K562 (cell line): ENCODE measurements at regions not wholly inside any gene's neighbourhood (a gene's known extent, or its start where the extent isn't known, plus 50 kb on each side); places are given as distances from the start of the nearest gene placed in this dataset.
A peak's percentile ranks its signal among the peaks of the same experiment; 100 is the strongest.

Experiments
- ARID3A ChIP-seq: IDR thresholded peaks from 2 replicates; pipeline ENCODE4 v1.6.1; 2012; ENCODE audit warnings: low read depth, low read length, improper control_type of control experiment, borderline replicate concordance
- ATF1 ChIP-seq, 2 experiments: fragments of 450-650 bp in 1 of 2; IDR thresholded peaks; 2 replicates each; pipeline ENCODE4 v1.6.1; 2016; ENCODE audit warnings: missing compliant biosample characterization in 1 of 2, missing genetic modification characterization in 1 of 2
- CBX3 ChIP-seq, 2 experiments: IDR thresholded peaks; 1 replicate in 1 of 2; 2 replicates in 1 of 2; pipeline ENCODE4 v1.6.1; 2012; ENCODE audit warnings: inconsistent platforms in 2 of 2, low read length in 2 of 2, borderline replicate concordance in 1 of 2, control low read depth in 1 of 2
- CTBP1 ChIP-seq: fragments of 450-650 bp; IDR thresholded peaks from 2 replicates; pipeline ENCODE4 v1.6.1; 2016; ENCODE audit warnings: borderline replicate concordance
- DEAF1 ChIP-seq: fragments of 450-650 bp; formaldehyde crosslinking; IDR thresholded peaks from 2 replicates; pipeline ENCODE4 v1.4.0; 2020; ENCODE audit warnings: mild to moderate bottlenecking, moderate library complexity
- FOXJ3 ChIP-seq: sonication (generic); formaldehyde crosslinking; IDR thresholded peaks from 2 replicates; pipeline ENCODE4 v1.4.0; 2020; ENCODE audit warnings: mild to moderate bottlenecking, missing genetic modification reagents
- FOXK2 ChIP-seq, 2 experiments: fragments of 450-650 bp; IDR thresholded peaks in 1 of 2; conservative IDR thresholded peaks in 1 of 2; 2 replicates each; pipeline ENCODE4 v1.6.1; 2016; ENCODE audit warnings: low read depth in 2 of 2, mild to moderate bottlenecking in 1 of 2
- GTF2A2 ChIP-seq: IDR thresholded peaks from 2 replicates; pipeline ENCODE4 v1.6.1; 2016; ENCODE audit warnings: mild to moderate bottlenecking, missing genetic modification characterization, missing compliant biosample characterization
- ILF3 ChIP-seq: fragments of 450-650 bp; IDR thresholded peaks from 2 replicates; pipeline ENCODE4 v1.6.1; 2018; ENCODE audit warnings: antibody characterized with exemption, mild to moderate bottlenecking, moderate library complexity, borderline replicate concordance
- MYBL2 ChIP-seq, 2 experiments: fragments of 450-650 bp in 1 of 2; sonication (generic) in 1 of 2; formaldehyde crosslinking in 1 of 2; IDR thresholded peaks; 2 replicates each; pipeline versions ENCODE4 v1.6.1 to v1.8.1; 2017 to 2022; ENCODE audit warnings: borderline replicate concordance in 1 of 2, inconsistent platforms in 1 of 2, low read depth in 1 of 2, mild to moderate bottlenecking in 1 of 2, missing genetic modification reagents in 1 of 2, moderate library complexity in 1 of 2
- PHB ChIP-seq: fragments of 250-450 bp; sonication (Bioruptor Pico); IDR thresholded peaks from 2 replicates; pipeline ENCODE4 v1.5.0; 2021
- RBM39 ChIP-seq: fragments of 200-400 bp; formaldehyde crosslinking; optimal IDR thresholded peaks from 2 replicates; pipeline ENCODE3; 2018; ENCODE audit warnings: low read depth, low read length
- RFX5 ChIP-seq: IDR thresholded peaks from 2 replicates; pipeline ENCODE4 v1.6.1; 2011; ENCODE audit warnings: low read depth, mild to moderate bottlenecking, improper control_type of control experiment, low read length
- SMAD4 ChIP-seq: fragments of 250-450 bp; sonication (Bioruptor Pico); conservative IDR thresholded peaks from 2 replicates; pipeline ENCODE4 v1.8.0; 2021; ENCODE audit warnings: inconsistent platforms, mild to moderate bottlenecking, moderate library complexity
- TAF15 ChIP-seq: fragments of 200-400 bp; formaldehyde crosslinking; IDR thresholded peaks from 2 replicates; pipeline ENCODE4 v1.6.1; 2017; ENCODE audit warnings: mild to moderate bottlenecking, low read depth, low read length, moderate library complexity
- TCF7 ChIP-seq: sonication (generic); IDR thresholded peaks from 2 replicates; pipeline ENCODE4 v1.6.1; 2016; ENCODE audit warnings: antibody characterized with exemption, borderline replicate concordance
- ZNF445 ChIP-seq: fragments of 250-450 bp; sonication (Bioruptor Pico); IDR thresholded peaks from 2 replicates; pipeline ENCODE4 v1.4.0; 2020; ENCODE audit warnings: low read depth, mild to moderate bottlenecking, moderate library complexity
- ZNF699 ChIP-seq: fragments of 250-450 bp; sonication (Bioruptor Pico); IDR thresholded peaks from 2 replicates; pipeline ENCODE4 v1.8.0; 2021; ENCODE audit warnings: mild to moderate bottlenecking, moderate library complexity; ENCODE audit not compliant: insufficient replicate concordance
- ZNF77 ChIP-seq: fragments of 250-450 bp; sonication (Bioruptor Pico); IDR thresholded peaks from 2 replicates; pipeline ENCODE4 v1.5.0; 2020
- TF ChIP-seq, protein P1 (sequence below): fragments of 250-450 bp; sonication (Bioruptor Pico); IDR thresholded peaks from 2 replicates; pipeline ENCODE4 v1.4.0; 2020; ENCODE audit warnings: mild to moderate bottlenecking, moderate library complexity, borderline replicate concordance
- TF ChIP-seq, protein P2 (sequence below): sonication (generic); formaldehyde crosslinking; IDR thresholded peaks from 2 replicates; pipeline ENCODE4 v1.8.0; 2022; ENCODE audit warnings: mild to moderate bottlenecking, low read depth, missing genetic modification reagents

GRCh38 chr1:9428601-9429341, 110.5 kb upstream of the SLC25A33 start (continued):
- TF ChIP-seq FOXJ3 (CRISPR knock-in tag) (no peak), SMAD4 (CRISPR knock-in tag) (no peak; the same call in 1 of the 2 replicates), MYBL2 (IDR thresholded peaks at IDR 0.05; ENCODE audit: low read depth) (no peak), MYBL2 (CRISPR knock-in tag; IDR thresholded peaks at IDR 0.05; ENCODE audit: borderline replicate concordance) (no peak), FOXK2 (conservative IDR thresholded peaks at IDR 0.05 in 1 of 2, IDR thresholded peaks at IDR 0.05 in 1 of 2; ENCODE audit: low read depth in 2 of 2) (peak; percentile 84 to 90), ARID3A (no peak), GTF2A2 (no peak), ATF1 (CRISPR knock-in tag; IDR thresholded peaks at IDR 0.05) (peak; percentile 99), ATF1 (tag; IDR thresholded peaks at IDR 0.05) (peak; percentile 100), RFX5 (peak; percentile 85), CTBP1 (peak; percentile 81; the same call in 1 of the 2 replicates), CBX3 (IDR thresholded peaks at IDR 0.05; ENCODE audit: borderline replicate concordance in 1 of 2, low read length in 2 of 2) (peak; percentile 68 to 79), RBM39 (no peak), ZNF77 (CRISPR knock-in tag) (no peak), ILF3 (no peak), TCF7 (no peak), ZNF445 (CRISPR knock-in tag) (no peak), DEAF1 (CRISPR knock-in tag) (no peak), ZNF699 (CRISPR knock-in tag) (no peak), TAF15 (no peak), PHB (CRISPR knock-in tag) (no peak)
- TF ChIP-seq, protein P1, sequence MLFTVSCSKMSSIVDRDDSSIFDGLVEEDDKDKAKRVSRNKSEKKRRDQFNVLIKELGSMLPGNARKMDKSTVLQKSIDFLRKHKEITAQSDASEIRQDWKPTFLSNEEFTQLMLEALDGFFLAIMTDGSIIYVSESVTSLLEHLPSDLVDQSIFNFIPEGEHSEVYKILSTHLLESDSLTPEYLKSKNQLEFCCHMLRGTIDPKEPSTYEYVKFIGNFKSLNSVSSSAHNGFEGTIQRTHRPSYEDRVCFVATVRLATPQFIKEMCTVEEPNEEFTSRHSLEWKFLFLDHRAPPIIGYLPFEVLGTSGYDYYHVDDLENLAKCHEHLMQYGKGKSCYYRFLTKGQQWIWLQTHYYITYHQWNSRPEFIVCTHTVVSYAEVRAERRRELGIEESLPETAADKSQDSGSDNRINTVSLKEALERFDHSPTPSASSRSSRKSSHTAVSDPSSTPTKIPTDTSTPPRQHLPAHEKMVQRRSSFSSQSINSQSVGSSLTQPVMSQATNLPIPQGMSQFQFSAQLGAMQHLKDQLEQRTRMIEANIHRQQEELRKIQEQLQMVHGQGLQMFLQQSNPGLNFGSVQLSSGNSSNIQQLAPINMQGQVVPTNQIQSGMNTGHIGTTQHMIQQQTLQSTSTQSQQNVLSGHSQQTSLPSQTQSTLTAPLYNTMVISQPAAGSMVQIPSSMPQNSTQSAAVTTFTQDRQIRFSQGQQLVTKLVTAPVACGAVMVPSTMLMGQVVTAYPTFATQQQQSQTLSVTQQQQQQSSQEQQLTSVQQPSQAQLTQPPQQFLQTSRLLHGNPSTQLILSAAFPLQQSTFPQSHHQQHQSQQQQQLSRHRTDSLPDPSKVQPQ: no peak
- TF ChIP-seq, protein P2, sequence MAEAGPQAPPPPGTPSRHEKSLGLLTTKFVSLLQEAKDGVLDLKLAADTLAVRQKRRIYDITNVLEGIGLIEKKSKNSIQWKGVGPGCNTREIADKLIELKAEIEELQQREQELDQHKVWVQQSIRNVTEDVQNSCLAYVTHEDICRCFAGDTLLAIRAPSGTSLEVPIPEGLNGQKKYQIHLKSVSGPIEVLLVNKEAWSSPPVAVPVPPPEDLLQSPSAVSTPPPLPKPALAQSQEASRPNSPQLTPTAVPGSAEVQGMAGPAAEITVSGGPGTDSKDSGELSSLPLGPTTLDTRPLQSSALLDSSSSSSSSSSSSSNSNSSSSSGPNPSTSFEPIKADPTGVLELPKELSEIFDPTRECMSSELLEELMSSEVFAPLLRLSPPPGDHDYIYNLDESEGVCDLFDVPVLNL: peak; percentile 61; the same call in 1 of the 2 replicates
